Chondrocyte (in vitro differentiated cells): ENCODE measurements at regions not wholly inside any gene's neighbourhood (a gene's known extent, or its start where the extent isn't known, plus 50 kb on each side); places are given as distances from the start of the nearest gene placed in this dataset.

Source experiments
- DNase-seq: peaks from one replicate; pipeline ENCODE4 v3.0.0; 2021; ENCODE audit warnings: mixed read lengths, low spot score
- H3K27ac Mint-ChIP-seq: one replicate; pipeline ENCODE4 v1.8.0; 2021; ENCODE audit warnings: mild to moderate bottlenecking, moderate library complexity, mixed read lengths; ENCODE audit not compliant: unreplicated experiment
- H3K27me3 Mint-ChIP-seq: 2 replicates; pipeline ENCODE4 v1.8.0; 2021; ENCODE audit warnings: low read depth, mixed read lengths
- H3K36me3 Mint-ChIP-seq: 2 replicates; pipeline ENCODE4 v1.8.0; 2021; ENCODE audit warnings: low read depth, mixed read lengths
- H3K4me1 Mint-ChIP-seq: 2 replicates; pipeline ENCODE4 v1.8.0; 2021; ENCODE audit warnings: low read depth, mild to moderate bottlenecking, mixed read lengths
- H3K4me3 Mint-ChIP-seq: one replicate; pipeline ENCODE4 v1.8.0; 2021; ENCODE audit warnings: mild to moderate bottlenecking, moderate library complexity, mixed read lengths; ENCODE audit not compliant: unreplicated experiment
- H3K9me3 Mint-ChIP-seq: 2 replicates; pipeline ENCODE4 v1.8.0; 2021; ENCODE audit warnings: low read depth, mixed read lengths
- TF ChIP-seq, protein P1 (sequence below): fragments of 200-600 bp; sonication (generic); IDR thresholded peaks from 2 replicates; pipeline ENCODE4 v1.5.0; 2021; ENCODE audit warnings: antibody characterized with exemption, mild to moderate bottlenecking, moderate library complexity

GRCh38 chr2:104660991-104661390, 192.9 kb upstream of the POU3F3 start:
- Mint-ChIP-seq H3K4me3 (no peak overlapping the region), H3K4me1 (peaks cover 11% of the 10 kb centered on the region), H3K27ac (no peak overlapping the region), H3K27me3 (peaks cover 11% of the 10 kb centered on the region), H3K36me3 (peaks cover 1% of the 10 kb centered on the region), H3K9me3 (no peaks in the 10 kb centered on the region)
- TF ChIP-seq, protein P1, sequence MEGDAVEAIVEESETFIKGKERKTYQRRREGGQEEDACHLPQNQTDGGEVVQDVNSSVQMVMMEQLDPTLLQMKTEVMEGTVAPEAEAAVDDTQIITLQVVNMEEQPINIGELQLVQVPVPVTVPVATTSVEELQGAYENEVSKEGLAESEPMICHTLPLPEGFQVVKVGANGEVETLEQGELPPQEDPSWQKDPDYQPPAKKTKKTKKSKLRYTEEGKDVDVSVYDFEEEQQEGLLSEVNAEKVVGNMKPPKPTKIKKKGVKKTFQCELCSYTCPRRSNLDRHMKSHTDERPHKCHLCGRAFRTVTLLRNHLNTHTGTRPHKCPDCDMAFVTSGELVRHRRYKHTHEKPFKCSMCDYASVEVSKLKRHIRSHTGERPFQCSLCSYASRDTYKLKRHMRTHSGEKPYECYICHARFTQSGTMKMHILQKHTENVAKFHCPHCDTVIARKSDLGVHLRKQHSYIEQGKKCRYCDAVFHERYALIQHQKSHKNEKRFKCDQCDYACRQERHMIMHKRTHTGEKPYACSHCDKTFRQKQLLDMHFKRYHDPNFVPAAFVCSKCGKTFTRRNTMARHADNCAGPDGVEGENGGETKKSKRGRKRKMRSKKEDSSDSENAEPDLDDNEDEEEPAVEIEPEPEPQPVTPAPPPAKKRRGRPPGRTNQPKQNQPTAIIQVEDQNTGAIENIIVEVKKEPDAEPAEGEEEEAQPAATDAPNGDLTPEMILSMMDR = no peak
- no peak for DNase-seq

- TF ChIP-seq, protein P1 = no peak
- DNase-seq = no peak
- H3K27me3 Mint-ChIP-seq = peaks cover 11% of the 10 kb centered on the region
- no peaks in the 10 kb centered on the region for H3K4me1 Mint-ChIP-seq
- H3K27ac Mint-ChIP-seq = no peak overlapping the region
- H3K9me3 Mint-ChIP-seq = no peaks in the 10 kb centered on the region
- H3K4me3 Mint-ChIP-seq = no peak overlapping the region
- no peaks in the 10 kb centered on the region for H3K36me3 Mint-ChIP-seq
Observed at GRCh38 chr2:104664672-104665071, 189.2 kb upstream of the POU3F3 start.

- H3K36me3 Mint-ChIP-seq = no peaks in the 10 kb centered on the region
- H3K4me3 Mint-ChIP-seq = no peak overlapping the region
- H3K9me3 Mint-ChIP-seq = no peaks in the 10 kb centered on the region
- peaks cover 3% of the 10 kb centered on the region for H3K4me1 Mint-ChIP-seq
- peaks cover 9% of the 10 kb centered on the region for H3K27me3 Mint-ChIP-seq
- TF ChIP-seq, protein P1 = no peak
- DNase-seq = no peak
- no peak overlapping the region for H3K27ac Mint-ChIP-seq
Observed at GRCh38 chr2:104668631-104669030, 185.3 kb upstream of the POU3F3 start.

- Mint-ChIP-seq H3K4me1 (peaks cover 3% of the 10 kb centered on the region), H3K36me3 (no peaks in the 10 kb centered on the region), H3K4me3 (no peak overlapping the region), H3K27ac (no peak overlapping the region), H3K9me3 (no peaks in the 10 kb centered on the region), H3K27me3 (no peaks in the 10 kb centered on the region)
- TF ChIP-seq, protein P1 = no peak
- no peak for DNase-seq
Observed at GRCh38 chr2:104673225-104673624, 180.7 kb upstream of the POU3F3 start.

- Mint-ChIP-seq H3K36me3 (no peaks in the 10 kb centered on the region), H3K4me1 (no peaks in the 10 kb centered on the region), H3K27ac (no peak overlapping the region), H3K9me3 (no peaks in the 10 kb centered on the region), H3K27me3 (no peaks in the 10 kb centered on the region), H3K4me3 (no peak overlapping the region)
- TF ChIP-seq, protein P1 = no peak
- DNase-seq = no peak
Observed at GRCh38 chr2:104678181-104678580, 175.7 kb upstream of the POU3F3 start.
